IMR-90 (cell line): ENCODE measurements at regions not wholly inside any gene's neighbourhood (a gene's known extent, or its start where the extent isn't known, plus 50 kb on each side); places are given as distances from the start of the nearest gene placed in this dataset.

Experiments used
- BHLHE40 ChIP-seq: fragments of 150-350 bp; IDR thresholded peaks from 2 replicates; pipeline ENCODE4 v1.6.1; 2016; ENCODE audit warnings: mild to moderate bottlenecking, low read depth, low read length
- CEBPB ChIP-seq: IDR thresholded peaks from 2 replicates; pipeline ENCODE4 v1.6.1; 2012; ENCODE audit warnings: low read depth, low read length, improper control_type of control experiment
- CTCF ChIP-seq: conservative IDR thresholded peaks from 2 replicates; pipeline ENCODE4 v1.5.1; 2012; ENCODE audit warnings: mild to moderate bottlenecking, low read depth, low read length, improper control_type of control experiment
- ELK1 ChIP-seq: fragments of 150-350 bp; IDR thresholded peaks from 2 replicates; pipeline ENCODE4 v1.6.1; 2016; ENCODE audit warnings: low read depth, mild to moderate bottlenecking, low read length, moderate library complexity, borderline replicate concordance
- MAFK ChIP-seq: IDR thresholded peaks from 2 replicates; pipeline ENCODE4 v1.6.1; 2012; ENCODE audit warnings: low read depth, low read length, improper control_type of control experiment
- MAZ ChIP-seq: IDR thresholded peaks from 2 replicates; pipeline ENCODE4 v1.6.1; 2012; ENCODE audit warnings: low read depth, mild to moderate bottlenecking, low read length, improper control_type of control experiment, moderate library complexity, borderline replicate concordance
- MXI1 ChIP-seq: IDR thresholded peaks from 2 replicates; pipeline ENCODE4 v1.6.1; 2012; ENCODE audit warnings: low read depth, mild to moderate bottlenecking, low read length, moderate library complexity, borderline replicate concordance
- NFE2L2 ChIP-seq: fragments of 150-350 bp; IDR thresholded peaks from 2 replicates; pipeline ENCODE4 v1.6.1; 2016; ENCODE audit warnings: low read depth, mild to moderate bottlenecking, low read length
- POLR2A ChIP-seq: IDR thresholded peaks from 2 replicates; pipeline ENCODE4 v1.6.1; 2012; ENCODE audit warnings: mild to moderate bottlenecking, low read depth, low read length
- RAD21 ChIP-seq: IDR thresholded peaks from 2 replicates; pipeline ENCODE4 v1.6.1; 2012; ENCODE audit warnings: low read length, improper control_type of control experiment
- RCOR1 ChIP-seq: IDR thresholded peaks from 2 replicates; pipeline ENCODE4 v1.6.1; 2012; ENCODE audit warnings: mild to moderate bottlenecking, low read length, improper control_type of control experiment; ENCODE audit not compliant: insufficient replicate concordance
- RFX5 ChIP-seq: IDR thresholded peaks from 2 replicates; pipeline ENCODE4 v1.8.0; 2012; ENCODE audit warnings: low read depth, mild to moderate bottlenecking, low read length, moderate library complexity
- SMC3 ChIP-seq: fragments of 150-350 bp; IDR thresholded peaks from 2 replicates; pipeline ENCODE4 v1.6.1; 2016; ENCODE audit warnings: low read depth, mild to moderate bottlenecking, antibody characterized with exemption, low read length, moderate library complexity
- USF2 ChIP-seq: fragments of 150-350 bp; IDR thresholded peaks from 2 replicates; pipeline ENCODE4 v1.6.1; 2017; ENCODE audit warnings: mild to moderate bottlenecking, antibody characterized with exemption, low read length, low read depth

- no peak for TF ChIP-seq CTCF
- no peak for TF ChIP-seq USF2
- no peak for TF ChIP-seq RFX5
- TF ChIP-seq SMC3 = no peak
- no peak for TF ChIP-seq MXI1
- no peak for TF ChIP-seq ELK1
- TF ChIP-seq RAD21 = no peak
- no peak for TF ChIP-seq POLR2A
- no peak for TF ChIP-seq BHLHE40
- TF ChIP-seq RCOR1 = no peak
- no peak for TF ChIP-seq NFE2L2
- TF ChIP-seq MAZ = no peak
- TF ChIP-seq CEBPB = no peak
- no peak for TF ChIP-seq MAFK
These were observed 592.6 kb downstream of the MTRR start for GRCh38 chr5:8461543-8461942.
